ENCODE measurements at regions not wholly inside any gene's neighbourhood (a gene's known extent, or its start where the extent isn't known, plus 50 kb on each side); places are given as distances from the start of the nearest gene placed in this dataset.

GRCh38 chr10:43972976-43973647, 324.4 kb upstream of the ZNF32 start:
- no peak for DNase-seq (ENCODE audit: low read depth in 2 of 2)

- no peak for DNase-seq (ENCODE audit: low read depth in 2 of 2)
Observed at GRCh38 chr10:43971981-43972380, 323.3 kb upstream of the ZNF32 start.

GRCh38 chr10:43971306-43971705, 322.6 kb upstream of the ZNF32 start:
- DNase-seq (ENCODE audit: low read depth in 2 of 2): no peak

GRCh38 chr10:43970717-43971116, 322.0 kb upstream of the ZNF32 start:
- DNase-seq (ENCODE audit: low read depth in 2 of 2): no peak

GRCh38 chr10:43970018-43970698, 321.5 kb upstream of the ZNF32 start:
- DNase-seq (ENCODE audit: low read depth in 2 of 2): no peak

GRCh38 chr10:43969506-43969905, 320.8 kb upstream of the ZNF32 start:
- DNase-seq (ENCODE audit: low read depth in 2 of 2): no peak

GRCh38 chr10:43968961-43969360, 320.3 kb upstream of the ZNF32 start:
- no peak for DNase-seq (ENCODE audit: low read depth in 2 of 2)

- DNase-seq (ENCODE audit: low read depth in 2 of 2): no peak
Observed at GRCh38 chr10:43968076-43968475, 319.4 kb upstream of the ZNF32 start.

- no peak for DNase-seq (ENCODE audit: low read depth in 2 of 2)
Observed at GRCh38 chr10:43966571-43966965, 317.9 kb upstream of the ZNF32 start.

GRCh38 chr10:43965918-43966570, 317.4 kb upstream of the ZNF32 start:
- DNase-seq (ENCODE audit: low read depth in 2 of 2): no peak

GRCh38 chr10:43965033-43965917, 316.6 kb upstream of the ZNF32 start:
- DNase-seq (ENCODE audit: low read depth in 2 of 2): no peak

- DNase-seq (ENCODE audit: low read depth in 2 of 2): no peak
Observed at GRCh38 chr10:43964486-43964885, 315.8 kb upstream of the ZNF32 start.

GRCh38 chr10:43963793-43964425, 315.2 kb upstream of the ZNF32 start:
- DNase-seq (ENCODE audit: low read depth in 2 of 2): no peak

- DNase-seq (ENCODE audit: low read depth in 2 of 2): no peak
Observed at GRCh38 chr10:43963379-43963778, 314.7 kb upstream of the ZNF32 start.

GRCh38 chr10:43962346-43963191, 313.9 kb upstream of the ZNF32 start:
- DNase-seq (ENCODE audit: low read depth in 2 of 2): no peak

GRCh38 chr10:43961523-43962345, 313.1 kb upstream of the ZNF32 start:
- DNase-seq (ENCODE audit: low read depth in 2 of 2): no peak

GRCh38 chr10:43960981-43961380, 312.3 kb upstream of the ZNF32 start:
- DNase-seq (ENCODE audit: low read depth in 2 of 2): no peak

GRCh38 chr10:43960477-43960876, 311.8 kb upstream of the ZNF32 start:
- DNase-seq (ENCODE audit: low read depth in 2 of 2): no peak

- DNase-seq (ENCODE audit: low read depth in 2 of 2): no peak
Observed at GRCh38 chr10:43960135-43960415, 311.4 kb upstream of the ZNF32 start.
